PC-9 (cell line): ENCODE measurements at regions not wholly inside any gene's neighbourhood (a gene's known extent, or its start where the extent isn't known, plus 50 kb on each side); places are given as distances from the start of the nearest gene placed in this dataset.

Source experiments
- EZH2 ChIP-seq: fragments of 200-600 bp; sonication (generic); IDR thresholded peaks from 2 replicates; pipeline ENCODE4 v1.8.0; 2017; ENCODE audit warnings: antibody characterized with exemption, low read depth
- TF ChIP-seq, protein P1 (sequence below): fragments of 200-600 bp; sonication (generic); conservative IDR thresholded peaks from 2 replicates; pipeline ENCODE4 v1.6.1; 2017; ENCODE audit warnings: mixed run types, antibody characterized with exemption, mild to moderate bottlenecking, moderate library complexity

- TF ChIP-seq, protein P1, sequence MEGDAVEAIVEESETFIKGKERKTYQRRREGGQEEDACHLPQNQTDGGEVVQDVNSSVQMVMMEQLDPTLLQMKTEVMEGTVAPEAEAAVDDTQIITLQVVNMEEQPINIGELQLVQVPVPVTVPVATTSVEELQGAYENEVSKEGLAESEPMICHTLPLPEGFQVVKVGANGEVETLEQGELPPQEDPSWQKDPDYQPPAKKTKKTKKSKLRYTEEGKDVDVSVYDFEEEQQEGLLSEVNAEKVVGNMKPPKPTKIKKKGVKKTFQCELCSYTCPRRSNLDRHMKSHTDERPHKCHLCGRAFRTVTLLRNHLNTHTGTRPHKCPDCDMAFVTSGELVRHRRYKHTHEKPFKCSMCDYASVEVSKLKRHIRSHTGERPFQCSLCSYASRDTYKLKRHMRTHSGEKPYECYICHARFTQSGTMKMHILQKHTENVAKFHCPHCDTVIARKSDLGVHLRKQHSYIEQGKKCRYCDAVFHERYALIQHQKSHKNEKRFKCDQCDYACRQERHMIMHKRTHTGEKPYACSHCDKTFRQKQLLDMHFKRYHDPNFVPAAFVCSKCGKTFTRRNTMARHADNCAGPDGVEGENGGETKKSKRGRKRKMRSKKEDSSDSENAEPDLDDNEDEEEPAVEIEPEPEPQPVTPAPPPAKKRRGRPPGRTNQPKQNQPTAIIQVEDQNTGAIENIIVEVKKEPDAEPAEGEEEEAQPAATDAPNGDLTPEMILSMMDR, result no peak
- TF ChIP-seq EZH2, result no peak
Measured at GRCh38 chr2:139720056-139720455, 939.9 kb upstream of the NXPH2 start.
